CD4-positive, alpha-beta T cell treated with Interleukin-17A for 4 hours (primary cell): ENCODE measurements at regions not wholly inside any gene's neighbourhood (a gene's known extent, or its start where the extent isn't known, plus 50 kb on each side); places are given as distances from the start of the nearest gene placed in this dataset.
"Not testable (repeated sequence)": the region's sequence is repeated elsewhere in the genome, so short reads cannot be mapped to it uniquely, and the experiment has no call there.

Experiments used
- DNase-seq: peaks from one replicate; pipeline ENCODE4 v3.0.0-alpha.2; 2020; ENCODE audit warnings: mixed read lengths

GRCh38 chr16:52050418-52050817, 496.5 kb downstream of the TOX3 start:
- no peak for DNase-seq

- DNase-seq, result no peak
Measured at GRCh38 chr16:52035436-52035835, 511.5 kb downstream of the TOX3 start.

- DNase-seq, result no peak
Measured at GRCh38 chr16:52034830-52035229, 512.1 kb downstream of the TOX3 start.

- no peak for DNase-seq
Measured at GRCh38 chr16:52033992-52034391, 513.0 kb downstream of the TOX3 start.

- DNase-seq, result no peak
Measured at GRCh38 chr16:52022980-52023379, 524.0 kb downstream of the TOX3 start.

- DNase-seq, result no peak
Measured at GRCh38 chr16:52022177-52022576, 524.8 kb downstream of the TOX3 start.

- no peak for DNase-seq
Measured at GRCh38 chr16:52016387-52016786, 530.6 kb downstream of the TOX3 start.

- no peak for DNase-seq
Measured at GRCh38 chr16:52005551-52005950, 541.4 kb downstream of the TOX3 start.

- DNase-seq, result no peak
Measured at GRCh38 chr16:52004343-52004742, 542.6 kb downstream of the TOX3 start.

- no peak for DNase-seq
Measured at GRCh38 chr16:52002026-52002425, 544.9 kb downstream of the TOX3 start.

GRCh38 chr16:51996516-51996915, 550.4 kb downstream of the TOX3 start:
- DNase-seq, result no peak

GRCh38 chr16:51994597-51994996, 552.3 kb downstream of the TOX3 start:
- no peak for DNase-seq

- no peak for DNase-seq
Measured at GRCh38 chr16:51989637-51990230, 557.2 kb downstream of the TOX3 start.

- no peak for DNase-seq
Measured at GRCh38 chr16:51988977-51989376, 558.0 kb downstream of the TOX3 start.

GRCh38 chr16:51987519-51987918, 559.4 kb downstream of the TOX3 start:
- DNase-seq, result no peak

- DNase-seq, result no peak
Measured at GRCh38 chr16:51986717-51987116, 560.2 kb downstream of the TOX3 start.

GRCh38 chr16:51986301-51986700, 560.6 kb downstream of the TOX3 start:
- no peak for DNase-seq

- no peak for DNase-seq
Measured at GRCh38 chr16:51985126-51985525, 561.8 kb downstream of the TOX3 start.

GRCh38 chr16:51984395-51984794, 562.5 kb downstream of the TOX3 start:
- no peak for DNase-seq

GRCh38 chr16:51982715-51983680, 563.9 kb downstream of the TOX3 start:
- no peak for DNase-seq

- DNase-seq, result no peak
Measured at GRCh38 chr16:51981725-51982124, 565.2 kb downstream of the TOX3 start.

GRCh38 chr16:51977506-51977905, 569.4 kb downstream of the TOX3 start:
- not testable (repeated sequence) for DNase-seq

- DNase-seq, result no peak
Measured at GRCh38 chr16:51971184-51971583, 575.8 kb downstream of the TOX3 start.

- DNase-seq, result no peak
Measured at GRCh38 chr16:51968749-51969148, 578.2 kb downstream of the TOX3 start.
